Kidney epithelial cell (primary cell): ENCODE measurements at regions not wholly inside any gene's neighbourhood (a gene's known extent, or its start where the extent isn't known, plus 50 kb on each side); places are given as distances from the start of the nearest gene placed in this dataset.
A peak's percentile ranks its signal among the peaks of the same experiment; 100 is the strongest.

Experiments
- DNase-seq: peaks from one replicate; pipeline ENCODE4 v3.0.0-alpha.2; 2010; ENCODE audit warnings: low read depth
- H3K27me3 ChIP-seq: 2 replicates; pipeline ENCODE4 v1.6.0; 2011; ENCODE audit warnings: low read length; ENCODE audit not compliant: control insufficient read depth, insufficient read depth
- H3K36me3 ChIP-seq: 2 replicates; pipeline ENCODE4 v1.5.1; 2011; ENCODE audit warnings: low read length; ENCODE audit not compliant: control insufficient read depth, insufficient read depth
- H3K4me3 ChIP-seq: 2 replicates; pipeline ENCODE4 v1.5.1; 2011; ENCODE audit warnings: low read depth, mild to moderate bottlenecking, control low read depth, low read length
- CTCF ChIP-seq: IDR thresholded peaks from 2 replicates; pipeline ENCODE4 v1.5.1; 2011; ENCODE audit warnings: mild to moderate bottlenecking, moderate library complexity, low read length, control low read depth, inconsistent platforms; ENCODE audit not compliant: insufficient read depth, poor library complexity, severe bottlenecking

DNA sequence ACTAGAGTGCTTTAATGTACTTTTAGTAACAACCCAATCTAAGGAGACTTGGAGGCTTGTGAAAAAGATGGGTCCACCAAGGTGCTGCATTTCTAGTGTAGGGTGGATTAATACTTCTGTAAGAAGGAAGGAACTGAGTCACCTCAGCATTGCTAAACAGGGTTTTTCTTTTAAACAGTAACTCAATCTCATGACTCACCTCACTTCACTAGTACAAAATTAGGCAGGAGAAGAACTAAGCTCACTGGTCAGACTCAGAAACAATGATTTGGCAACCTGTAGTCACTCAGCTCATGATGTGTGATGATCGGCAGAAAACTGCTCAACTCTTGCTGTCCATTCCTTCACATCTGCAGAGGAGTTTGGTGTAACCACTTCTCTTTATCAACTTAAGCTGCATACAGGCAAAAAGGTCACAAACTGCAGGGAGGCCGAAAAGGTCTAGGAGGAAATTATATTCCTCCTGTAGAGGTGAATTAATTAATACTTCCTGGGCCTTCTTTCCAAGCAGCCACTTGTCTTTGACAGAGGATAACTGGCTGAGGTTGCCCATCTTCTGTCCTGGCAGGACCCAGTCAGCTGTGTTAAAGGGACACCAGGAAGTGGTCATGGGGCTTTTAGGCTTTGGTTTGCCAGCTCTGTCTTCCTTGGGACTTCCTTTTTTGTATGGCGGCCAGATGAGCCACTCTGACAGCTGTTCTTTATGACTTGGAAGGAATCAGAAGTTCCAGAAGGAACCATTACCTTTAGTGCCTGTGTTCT is 466.9 kb downstream of the FUT8 start:
- TF ChIP-seq CTCF: no peak
- peak; percentile 73 for DNase-seq
- no peaks in the 10 kb centered on the region for H3K27me3 ChIP-seq
- no peaks in the 10 kb centered on the region for H3K36me3 ChIP-seq
- no peak overlapping the region for H3K4me3 ChIP-seq

GRCh38 chr14:65880507-65880906 is 468.0 kb downstream of the FUT8 start:
- no peak for TF ChIP-seq CTCF
- Histone ChIP-seq H3K36me3 (no peaks in the 10 kb centered on the region), H3K27me3 (no peaks in the 10 kb centered on the region), H3K4me3 (no peak overlapping the region)
- DNase-seq: no peak

GRCh38 chr14:65881642-65882041 is 469.1 kb downstream of the FUT8 start:
- no peak overlapping the region for H3K4me3 ChIP-seq
- no peak for TF ChIP-seq CTCF
- H3K27me3 ChIP-seq: no peaks in the 10 kb centered on the region
- no peaks in the 10 kb centered on the region for H3K36me3 ChIP-seq
- no peak for DNase-seq

- Histone ChIP-seq H3K27me3 (no peaks in the 10 kb centered on the region), H3K36me3 (no peaks in the 10 kb centered on the region), H3K4me3 (no peak overlapping the region)
- DNase-seq: no peak
- TF ChIP-seq CTCF: no peak
Observed at GRCh38 chr14:65888677-65889076, 476.1 kb downstream of the FUT8 start.

DNA sequence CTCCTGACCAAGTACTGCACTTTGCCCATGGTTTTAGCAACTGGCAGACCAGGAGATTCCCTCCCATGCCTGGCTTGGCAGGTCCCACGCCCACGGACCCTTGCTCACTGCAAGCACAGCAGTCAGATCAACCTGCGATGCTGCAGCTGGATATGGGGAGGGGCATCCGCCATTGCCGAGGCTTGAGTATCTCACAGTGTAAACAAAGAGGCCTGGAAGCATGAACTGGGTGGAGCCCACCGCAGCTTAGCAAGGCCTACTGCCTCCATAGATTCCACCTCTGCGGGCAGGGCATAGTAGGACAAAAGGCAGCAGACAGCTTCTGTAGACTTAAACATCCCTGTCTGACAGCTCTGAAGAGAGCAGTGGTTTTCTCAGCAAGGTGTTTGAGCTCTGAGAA is 479.8 kb downstream of the FUT8 start:
- H3K27me3 ChIP-seq: no peaks in the 10 kb centered on the region
- no peak overlapping the region for H3K4me3 ChIP-seq
- no peaks in the 10 kb centered on the region for H3K36me3 ChIP-seq
- no peak for TF ChIP-seq CTCF
- no peak for DNase-seq

DNA sequence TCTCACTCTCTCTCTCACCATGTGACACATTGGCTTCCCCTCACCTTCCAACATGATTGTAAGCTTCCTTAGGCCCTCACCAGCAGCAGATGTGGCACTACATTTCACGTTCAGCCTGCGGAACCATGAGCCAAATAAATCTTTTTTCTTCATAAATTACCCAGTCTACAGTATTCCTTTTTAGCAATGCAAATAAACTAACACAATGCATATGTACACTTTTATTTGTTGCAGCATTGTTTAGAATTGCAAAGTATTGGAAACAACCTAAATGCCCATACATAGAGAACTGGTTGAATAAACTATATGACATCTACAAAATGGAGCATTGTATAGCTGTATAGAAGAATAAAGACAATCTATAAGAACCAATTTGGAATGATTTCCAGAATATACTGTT is 487.6 kb downstream of the FUT8 start:
- Histone ChIP-seq H3K27me3 (no peaks in the 10 kb centered on the region), H3K36me3 (no peaks in the 10 kb centered on the region), H3K4me3 (no peak overlapping the region)
- DNase-seq: no peak
- TF ChIP-seq CTCF: no peak
